ENCODE measurements at regions not wholly inside any gene's neighbourhood (a gene's known extent, or its start where the extent isn't known, plus 50 kb on each side); places are given as distances from the start of the nearest gene placed in this dataset.

- H3K27me3 ChIP-seq, result no peaks in the 10 kb centered on the region
- DNase-seq, result no peak
- H3K4me3 ChIP-seq (ENCODE audit: low read depth, low read length), result no peak overlapping the region
- H3K9me3 ChIP-seq, result no peaks in the 10 kb centered on the region
- TF ChIP-seq CTCF (IDR thresholded peaks at IDR 0.05; ENCODE audit: low read depth, low read length), result no peak
- H3K4me1 ChIP-seq, result peaks cover under 1% of the 10 kb centered on the region; the same call in 1 of the 2 replicates
- no peaks in the 10 kb centered on the region for H3K36me3 ChIP-seq
Observed at GRCh38 chr12:91610561-91610960, 427.9 kb upstream of the DCN start.

GRCh38 chr12:91609283-91609682 is 426.7 kb upstream of the DCN start:
- DNase-seq, result no peak

GRCh38 chr12:91608542-91608941 is 425.9 kb upstream of the DCN start:
- no peak overlapping the region for H3K4me3 ChIP-seq (ENCODE audit: low read depth, low read length)
- no peaks in the 10 kb centered on the region for H3K9me3 ChIP-seq
- no peak for TF ChIP-seq CTCF (IDR thresholded peaks at IDR 0.05; ENCODE audit: low read depth, low read length)
- DNase-seq, result no peak
- no peaks in the 10 kb centered on the region for H3K27me3 ChIP-seq
- peaks cover 5% of the 10 kb centered on the region; the same call in 1 of the 2 replicates for H3K4me1 ChIP-seq
- H3K36me3 ChIP-seq, result no peaks in the 10 kb centered on the region

More at GRCh38 chr12:91609283-91609682, 426.7 kb upstream of the DCN start:
- Histone ChIP-seq H3K4me3 (ENCODE audit: low read depth, low read length) (no peak overlapping the region), H3K9me3 (no peaks in the 10 kb centered on the region), H3K27me3 (no peaks in the 10 kb centered on the region), H3K36me3 (no peaks in the 10 kb centered on the region), H3K4me1 (peaks cover 5% of the 10 kb centered on the region; the same call in 1 of the 2 replicates)
- no peak for TF ChIP-seq CTCF (IDR thresholded peaks at IDR 0.05; ENCODE audit: low read depth, low read length)

GRCh38 chr12:91606662-91607377 is 424.2 kb upstream of the DCN start:
- Histone ChIP-seq H3K36me3 (no peaks in the 10 kb centered on the region), H3K9me3 (no peaks in the 10 kb centered on the region), H3K4me3 (ENCODE audit: low read depth, low read length) (no peak overlapping the region), H3K4me1 (peaks cover 5% of the 10 kb centered on the region; the same call in 1 of the 2 replicates), H3K27me3 (no peaks in the 10 kb centered on the region)
- no peak for TF ChIP-seq CTCF (IDR thresholded peaks at IDR 0.05; ENCODE audit: low read depth, low read length)
- no peak for DNase-seq

- H3K27me3 ChIP-seq, result no peaks in the 10 kb centered on the region
- H3K9me3 ChIP-seq, result no peaks in the 10 kb centered on the region
- peaks cover 5% of the 10 kb centered on the region; the same call in 1 of the 2 replicates for H3K4me1 ChIP-seq
- no peak overlapping the region for H3K4me3 ChIP-seq (ENCODE audit: low read depth, low read length)
- TF ChIP-seq CTCF (IDR thresholded peaks at IDR 0.05; ENCODE audit: low read depth, low read length), result no peak
- no peak for DNase-seq
- H3K36me3 ChIP-seq, result no peaks in the 10 kb centered on the region
Observed at GRCh38 chr12:91604897-91605296, 422.3 kb upstream of the DCN start.

GRCh38 chr12:91603060-91603459 is 420.4 kb upstream of the DCN start:
- DNase-seq, result no peak
- Histone ChIP-seq H3K36me3 (no peaks in the 10 kb centered on the region), H3K9me3 (no peaks in the 10 kb centered on the region; the same call in 1 of the 2 replicates), H3K4me3 (ENCODE audit: low read depth, low read length) (no peak overlapping the region), H3K4me1 (peaks cover 5% of the 10 kb centered on the region; the same call in 1 of the 2 replicates), H3K27me3 (no peaks in the 10 kb centered on the region)
- TF ChIP-seq CTCF (IDR thresholded peaks at IDR 0.05; ENCODE audit: low read depth, low read length), result no peak

Measured in BE2C (cell line).